Dendritic cell treated with granulocyte-macrophage colony-stimulating factor and Interleukin-4, amounts not matched to agents 40 ng/mL and 50 ng/mL, for 4 days (primary cell): ENCODE measurements at regions not wholly inside any gene's neighbourhood (a gene's known extent, or its start where the extent isn't known, plus 50 kb on each side); places are given as distances from the start of the nearest gene placed in this dataset.

Source experiments
- H3K27ac Mint-ChIP-seq: one replicate; pipeline ENCODE4 v1.8.0; 2022; ENCODE audit warnings: mild to moderate bottlenecking, mixed read lengths
- H3K27me3 Mint-ChIP-seq: one replicate; pipeline ENCODE4 v1.8.0; 2022; ENCODE audit warnings: mild to moderate bottlenecking, mixed read lengths
- H3K36me3 Mint-ChIP-seq: one replicate; pipeline ENCODE4 v1.8.0; 2022; ENCODE audit warnings: low read depth, mixed read lengths
- H3K4me1 Mint-ChIP-seq: one replicate; pipeline ENCODE4 v1.8.0; 2022; ENCODE audit warnings: low read depth, mixed read lengths
- H3K4me3 Mint-ChIP-seq: one replicate; pipeline ENCODE4 v1.8.0; 2022; ENCODE audit warnings: mild to moderate bottlenecking, moderate library complexity, mixed read lengths
- H3K9me3 Mint-ChIP-seq: one replicate; pipeline ENCODE4 v1.8.0; 2022; ENCODE audit warnings: mixed read lengths
- intact Hi-C: fragments of 100-400 bp; cut with micrococcal nuclease; formaldehyde crosslinking; loops from one replicate; pipeline ENCODE4 v1.15.0; 2022

DNA sequence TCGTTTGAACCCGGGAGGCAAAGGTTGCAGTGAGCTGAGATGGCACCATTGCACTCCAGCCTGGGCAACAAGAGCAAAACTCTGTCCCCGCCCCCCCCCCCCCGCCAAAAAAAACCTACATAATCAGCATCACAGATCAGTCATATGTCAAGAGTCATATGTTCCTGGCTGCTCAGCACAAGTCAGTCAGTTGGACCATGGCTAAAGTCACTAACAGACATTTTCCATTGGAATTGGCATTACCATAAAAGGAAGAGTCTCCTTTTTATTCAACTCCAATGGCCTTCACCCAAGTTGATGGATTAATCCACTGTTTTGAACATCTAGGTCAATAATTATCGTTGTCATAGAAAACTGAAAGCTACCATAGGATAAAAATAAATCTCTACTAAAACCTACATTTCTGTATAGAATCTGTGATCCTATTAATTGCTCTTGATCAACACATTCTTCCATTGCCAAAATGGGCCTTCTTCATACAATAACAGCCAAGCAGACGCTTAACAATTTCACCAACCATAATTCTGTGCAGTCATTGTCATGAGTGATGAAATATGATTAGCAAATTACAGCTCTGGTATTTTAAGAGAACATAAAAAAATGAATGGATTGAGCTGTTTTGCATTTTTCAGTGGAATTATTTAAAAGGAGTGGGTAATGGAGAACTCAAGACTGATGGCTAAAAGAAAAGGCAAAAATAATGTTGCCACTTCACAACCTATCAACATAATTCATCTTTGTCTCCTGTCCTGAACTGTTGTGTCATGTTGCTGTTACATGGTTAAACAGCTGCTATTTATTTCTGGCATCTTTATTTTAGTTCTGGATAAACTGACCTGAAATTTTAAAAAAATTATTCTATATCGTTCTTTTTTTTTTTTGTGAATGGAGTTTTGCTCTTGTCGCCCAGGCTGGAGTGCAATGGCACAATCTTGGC is 555.5 kb upstream of the JARID2 start:
- no peaks in the 10 kb centered on the region for H3K27me3 Mint-ChIP-seq
- H3K4me1 Mint-ChIP-seq: no peaks in the 10 kb centered on the region
- no peak overlapping the region for H3K4me3 Mint-ChIP-seq
- H3K27ac Mint-ChIP-seq: no peak overlapping the region
- H3K9me3 Mint-ChIP-seq: no peaks in the 10 kb centered on the region
- H3K36me3 Mint-ChIP-seq: no peaks in the 10 kb centered on the region
- intact Hi-C loops: no loop called here

DNA sequence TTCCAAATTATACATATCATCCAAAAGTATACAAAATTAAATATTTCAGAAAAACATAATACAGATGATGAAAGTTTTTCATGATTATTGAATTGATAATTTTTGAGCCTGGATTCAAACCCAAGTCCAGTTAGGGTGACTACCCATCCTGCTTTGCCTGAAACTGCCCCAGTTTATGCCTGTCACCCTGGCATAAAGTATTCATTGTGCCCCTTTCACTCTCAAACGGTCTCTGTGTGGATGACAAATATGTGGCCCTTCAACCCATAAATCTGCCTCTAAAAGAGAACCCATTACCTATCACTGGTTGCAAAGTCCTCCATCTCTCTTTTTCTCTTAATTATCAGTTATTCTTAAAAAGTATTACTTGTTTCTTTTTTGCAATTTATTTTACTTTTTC is 553.7 kb upstream of the JARID2 start:
- intact Hi-C loops: no loop called here
- no peak overlapping the region for H3K27ac Mint-ChIP-seq

GRCh38 chr6:14693301-14694192 is 552.3 kb upstream of the JARID2 start:
- no peaks in the 10 kb centered on the region for H3K36me3 Mint-ChIP-seq
- H3K4me1 Mint-ChIP-seq: no peaks in the 10 kb centered on the region
- H3K4me3 Mint-ChIP-seq: no peak overlapping the region
- no peak overlapping the region for H3K27ac Mint-ChIP-seq
- H3K27me3 Mint-ChIP-seq: no peaks in the 10 kb centered on the region
- intact Hi-C loops: no loop called here
- no peaks in the 10 kb centered on the region for H3K9me3 Mint-ChIP-seq

More for the DNA sequence above, 553.7 kb upstream of the JARID2 start:
- no peak overlapping the region for H3K4me3 Mint-ChIP-seq
- H3K27me3 Mint-ChIP-seq: no peaks in the 10 kb centered on the region
- no peaks in the 10 kb centered on the region for H3K4me1 Mint-ChIP-seq
- no peaks in the 10 kb centered on the region for H3K36me3 Mint-ChIP-seq
- H3K9me3 Mint-ChIP-seq: no peaks in the 10 kb centered on the region

- no peaks in the 10 kb centered on the region for H3K9me3 Mint-ChIP-seq
- H3K27me3 Mint-ChIP-seq: no peaks in the 10 kb centered on the region
- intact Hi-C loops: no loop called here
- no peaks in the 10 kb centered on the region for H3K36me3 Mint-ChIP-seq
- no peak overlapping the region for H3K27ac Mint-ChIP-seq
- H3K4me1 Mint-ChIP-seq: no peaks in the 10 kb centered on the region
- H3K4me3 Mint-ChIP-seq: no peak overlapping the region
Measured at GRCh38 chr6:14694308-14694707, 551.6 kb upstream of the JARID2 start.

- Mint-ChIP-seq H3K27ac (no peak overlapping the region), H3K27me3 (no peaks in the 10 kb centered on the region)
Measured at GRCh38 chr6:14695579-14695978, 550.3 kb upstream of the JARID2 start.

GRCh38 chr6:14696367-14696766 is 549.5 kb upstream of the JARID2 start:
- Mint-ChIP-seq H3K9me3 (peaks cover 11% of the 10 kb centered on the region), H3K4me3 (no peak overlapping the region), H3K27me3 (no peaks in the 10 kb centered on the region), H3K27ac (no peak overlapping the region), H3K36me3 (no peaks in the 10 kb centered on the region), H3K4me1 (peaks cover under 1% of the 10 kb centered on the region)
- intact Hi-C loops: no loop called here

More at GRCh38 chr6:14695579-14695978, 550.3 kb upstream of the JARID2 start:
- Mint-ChIP-seq H3K4me3 (no peak overlapping the region), H3K4me1 (no peaks in the 10 kb centered on the region), H3K9me3 (peaks cover 8% of the 10 kb centered on the region), H3K36me3 (no peaks in the 10 kb centered on the region)
- intact Hi-C loops: no loop called here

- no peak overlapping the region for H3K4me3 Mint-ChIP-seq
- peaks cover 11% of the 10 kb centered on the region for H3K4me1 Mint-ChIP-seq
- no peaks in the 10 kb centered on the region for H3K27me3 Mint-ChIP-seq
- no peak overlapping the region for H3K27ac Mint-ChIP-seq
- H3K36me3 Mint-ChIP-seq: no peaks in the 10 kb centered on the region
- intact Hi-C loops: no loop called here
- H3K9me3 Mint-ChIP-seq: peaks cover 11% of the 10 kb centered on the region
Measured at GRCh38 chr6:14697427-14697826, 548.4 kb upstream of the JARID2 start.

- peaks cover 27% of the 10 kb centered on the region for H3K4me1 Mint-ChIP-seq
- no peak overlapping the region for H3K4me3 Mint-ChIP-seq
- H3K27ac Mint-ChIP-seq: no peak overlapping the region
- no peaks in the 10 kb centered on the region for H3K36me3 Mint-ChIP-seq
- peaks cover 11% of the 10 kb centered on the region for H3K9me3 Mint-ChIP-seq
- intact Hi-C loops: no loop called here
- H3K27me3 Mint-ChIP-seq: no peaks in the 10 kb centered on the region
Measured at GRCh38 chr6:14699803-14700601, 545.9 kb upstream of the JARID2 start.

- H3K9me3 Mint-ChIP-seq: peaks cover 11% of the 10 kb centered on the region
- intact Hi-C loops: no loop called here
- H3K4me1 Mint-ChIP-seq: peaks cover 42% of the 10 kb centered on the region
- H3K27me3 Mint-ChIP-seq: no peaks in the 10 kb centered on the region
- H3K36me3 Mint-ChIP-seq: no peaks in the 10 kb centered on the region
- H3K4me3 Mint-ChIP-seq: no peak overlapping the region
- H3K27ac Mint-ChIP-seq: no peak overlapping the region
Measured at GRCh38 chr6:14701946-14702345, 543.9 kb upstream of the JARID2 start.

DNA sequence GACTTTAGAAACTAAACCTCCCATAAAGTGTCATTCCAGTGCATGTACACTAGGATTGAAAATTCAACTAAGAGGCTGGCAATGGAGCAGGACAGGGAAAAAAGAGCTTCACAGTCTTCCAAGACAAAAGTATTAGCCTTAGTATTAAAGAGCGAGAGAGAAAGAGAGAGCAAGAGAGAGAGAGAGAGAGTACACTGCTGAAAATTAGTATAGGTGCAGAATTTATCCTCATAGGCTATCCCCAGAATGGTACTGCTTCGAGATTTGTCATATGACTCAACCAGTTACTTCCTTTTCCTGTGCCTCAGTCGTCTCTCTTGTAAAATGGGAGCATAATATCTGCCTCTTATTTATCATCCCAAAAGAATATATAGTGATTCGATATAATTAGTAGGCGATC is 543.2 kb upstream of the JARID2 start:
- H3K27me3 Mint-ChIP-seq: no peaks in the 10 kb centered on the region
- H3K9me3 Mint-ChIP-seq: peaks cover 11% of the 10 kb centered on the region
- no peak overlapping the region for H3K4me3 Mint-ChIP-seq
- H3K36me3 Mint-ChIP-seq: no peaks in the 10 kb centered on the region
- intact Hi-C loops: no loop called here
- peaks cover 49% of the 10 kb centered on the region for H3K4me1 Mint-ChIP-seq
- H3K27ac Mint-ChIP-seq: no peak overlapping the region

- Mint-ChIP-seq H3K27me3 (no peaks in the 10 kb centered on the region), H3K4me3 (no peak overlapping the region), H3K4me1 (peaks cover 55% of the 10 kb centered on the region), H3K27ac (no peak overlapping the region), H3K36me3 (no peaks in the 10 kb centered on the region), H3K9me3 (peaks cover 11% of the 10 kb centered on the region)
- intact Hi-C loops: no loop called here
Measured at GRCh38 chr6:14703586-14703985, 542.3 kb upstream of the JARID2 start.

DNA sequence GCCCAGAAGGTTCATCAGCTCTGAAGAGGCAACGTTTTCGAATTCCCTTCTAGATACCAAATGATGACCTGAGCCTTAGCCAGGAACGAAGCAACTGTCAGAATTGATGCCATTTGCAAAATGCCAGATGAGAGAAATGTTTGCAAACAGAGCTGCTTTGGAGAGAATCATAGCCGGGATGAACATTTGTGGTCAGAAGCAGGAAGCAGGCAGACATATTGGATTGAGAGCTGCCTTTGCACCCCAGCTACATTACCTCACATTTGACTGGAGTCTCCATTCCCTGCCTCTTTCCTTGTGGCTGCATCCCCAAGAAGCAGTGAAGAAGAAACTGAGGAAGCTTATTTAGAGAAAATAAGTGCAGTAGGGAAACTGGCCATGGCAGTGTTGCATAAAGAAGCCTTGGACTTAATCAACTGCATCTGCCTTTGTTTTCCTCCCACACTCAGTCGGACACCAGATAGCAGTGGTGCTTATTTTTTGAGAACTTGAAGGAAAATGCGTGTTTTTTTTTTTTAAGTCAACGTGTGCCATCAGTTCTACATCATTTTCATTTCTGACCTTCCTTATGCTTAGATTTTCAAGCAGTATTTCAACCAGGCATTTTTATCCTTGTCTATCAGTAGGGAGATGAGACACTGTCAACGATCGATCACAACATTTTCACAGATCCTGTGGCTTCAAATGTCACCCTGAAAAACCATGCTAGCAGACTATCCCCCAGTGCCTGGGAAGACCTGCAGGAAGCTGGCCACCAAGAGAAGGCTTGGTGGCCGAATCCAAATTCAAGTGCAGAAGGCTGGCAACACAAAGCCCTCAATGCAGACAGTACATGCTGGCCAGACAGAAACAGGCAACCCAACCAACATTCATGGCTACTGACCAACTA is 541.2 kb upstream of the JARID2 start:
- no peaks in the 10 kb centered on the region for H3K36me3 Mint-ChIP-seq
- no peak overlapping the region for H3K4me3 Mint-ChIP-seq
- peaks cover 11% of the 10 kb centered on the region for H3K9me3 Mint-ChIP-seq
- no peak overlapping the region for H3K27ac Mint-ChIP-seq
- no peaks in the 10 kb centered on the region for H3K27me3 Mint-ChIP-seq
- intact Hi-C loops: loop anchor here (5.0 kb wide), 1 partner anchor 492 kb away; no protein-coding TSS in a partner anchor
- H3K4me1 Mint-ChIP-seq: peaks cover 55% of the 10 kb centered on the region
